CD8-positive, alpha-beta memory T cell (primary cell): ENCODE measurements at regions not wholly inside any gene's neighbourhood (a gene's known extent, or its start where the extent isn't known, plus 50 kb on each side); places are given as distances from the start of the nearest gene placed in this dataset.

Experiments
- CTCF ChIA-PET: fragments of 350-600 bp; sonication (Branson Sonifier 250); formaldehyde crosslinking; loops from one replicate; lab custom pipeline; 2021; ENCODE audit warnings: antibody characterized with exemption; lab: Charles Lee
- POLR2A ChIA-PET: fragments of 350-600 bp; sonication (Branson Sonifier 250); formaldehyde crosslinking; loops from one replicate; lab custom pipeline; 2021; ENCODE audit warnings: antibody characterized with exemption; lab: Charles Lee
- DNase-seq, 5 donors: peaks; one replicate each; pipeline versions ENCODE4 v3.0.0 to v3.0.0-alpha.2; 2020 to 2022; ENCODE audit warnings: mixed read lengths in 1 of 5
- H3K27ac ChIP-seq: one replicate; pipeline ENCODE4 v1.7.0; 2013; ENCODE audit warnings: low read depth, mild to moderate bottlenecking, low read length, moderate library complexity
- H3K27me3 ChIP-seq: 2 replicates; pipeline ENCODE4 v1.7.0; 2013; ENCODE audit warnings: low read length, mild to moderate bottlenecking; ENCODE audit not compliant: insufficient read depth, poor library complexity, severe bottlenecking
- H3K36me3 ChIP-seq: 2 replicates; pipeline ENCODE4 v1.7.0; 2013; ENCODE audit warnings: mild to moderate bottlenecking, low read length, moderate library complexity; ENCODE audit not compliant: insufficient read depth
- H3K4me1 ChIP-seq: 2 replicates; pipeline ENCODE4 v1.7.0; 2013; ENCODE audit warnings: mild to moderate bottlenecking, low read length, moderate library complexity; ENCODE audit not compliant: insufficient read depth
- H3K4me3 ChIP-seq: 2 replicates; pipeline ENCODE4 v1.7.0; 2013; ENCODE audit warnings: mild to moderate bottlenecking, low read length
- H3K9me3 ChIP-seq: 2 replicates; pipeline ENCODE4 v1.7.0; 2013; ENCODE audit warnings: mild to moderate bottlenecking, low read length
- H3K27ac Mint-ChIP-seq, 8 donors: one replicate each; pipeline ENCODE4 v1.8.0; 2020 to 2021; ENCODE audit warnings: mixed read lengths in 8 of 8, mild to moderate bottlenecking in 6 of 8, inconsistent platforms in 3 of 8, moderate library complexity in 3 of 8
- H3K27me3 Mint-ChIP-seq, 2 donors: one replicate each; pipeline ENCODE4 v1.8.0; 2020 to 2021; ENCODE audit warnings: mixed read lengths in 2 of 2, mild to moderate bottlenecking in 1 of 2, moderate library complexity in 1 of 2
- H3K36me3 Mint-ChIP-seq, 3 donors: one replicate each; pipeline ENCODE4 v1.8.0; 2020 to 2021; ENCODE audit warnings: mixed read lengths in 3 of 3, inconsistent platforms in 1 of 3, mild to moderate bottlenecking in 1 of 3
- H3K4me1 Mint-ChIP-seq, 3 donors: one replicate each; pipeline ENCODE4 v1.8.0; 2020 to 2021; ENCODE audit warnings: mixed read lengths in 3 of 3, inconsistent platforms in 1 of 3, mild to moderate bottlenecking in 1 of 3
- H3K4me3 Mint-ChIP-seq, 7 donors: one replicate each; pipeline ENCODE4 v1.8.0; 2020 to 2021; ENCODE audit warnings: mixed read lengths in 7 of 7, mild to moderate bottlenecking in 6 of 7, moderate library complexity in 4 of 7, inconsistent platforms in 2 of 7
- H3K9me3 Mint-ChIP-seq, 5 donors: one replicate each; pipeline ENCODE4 v1.8.0; 2020 to 2022; ENCODE audit warnings: mixed read lengths in 5 of 5, mild to moderate bottlenecking in 3 of 5, moderate library complexity in 2 of 5, inconsistent platforms in 1 of 5

DNA sequence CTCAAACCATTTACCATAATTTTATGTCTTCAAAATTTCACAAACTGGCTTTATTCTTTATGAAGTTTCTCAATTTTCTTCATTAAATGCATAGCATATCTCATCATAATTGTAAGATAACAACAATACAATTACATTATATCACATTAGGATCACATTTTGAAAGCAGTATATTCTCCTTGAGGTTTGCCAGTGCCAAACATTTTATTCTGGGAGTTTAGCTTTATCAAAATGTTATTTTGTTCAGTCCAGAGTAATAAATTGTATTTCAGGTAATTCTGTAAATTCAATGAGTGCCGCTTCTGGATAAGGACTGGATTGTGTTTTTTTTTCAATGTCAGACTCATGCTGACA lies 234.6 kb upstream of the MIR17HG start:
- no peak overlapping the region for H3K4me3 ChIP-seq
- H3K27ac ChIP-seq: no peak overlapping the region
- Mint-ChIP-seq H3K4me1 (no peaks in the 10 kb centered on the region), H3K27ac (no peak overlapping the region), H3K36me3 (no peaks in the 10 kb centered on the region), H3K27me3 (no peaks in the 10 kb centered on the region), H3K4me3 (no peak overlapping the region), H3K9me3 (peaks cover 0 to 2% (median 0%) of the 10 kb centered on the region in 5 donors)
- no peaks in the 10 kb centered on the region for H3K9me3 ChIP-seq
- DNase-seq: no peak
- H3K27me3 ChIP-seq: no peaks in the 10 kb centered on the region
- H3K4me1 ChIP-seq: no peaks in the 10 kb centered on the region
- CTCF ChIA-PET: no interaction called here
- POLR2A ChIA-PET: no interaction called here
- no peaks in the 10 kb centered on the region for H3K36me3 ChIP-seq

- Histone ChIP-seq H3K27me3 (no peaks in the 10 kb centered on the region), H3K4me1 (no peaks in the 10 kb centered on the region), H3K27ac (no peak overlapping the region), H3K9me3 (no peaks in the 10 kb centered on the region), H3K4me3 (no peak overlapping the region), H3K36me3 (no peaks in the 10 kb centered on the region)
- Mint-ChIP-seq H3K27ac (no peak overlapping the region), H3K4me3 (no peak overlapping the region), H3K36me3 (no peaks in the 10 kb centered on the region), H3K27me3 (no peaks in the 10 kb centered on the region), H3K4me1 (no peaks in the 10 kb centered on the region), H3K9me3 (peaks cover 0 to 2% (median 0%) of the 10 kb centered on the region in 5 donors)
- DNase-seq: no peak
- CTCF ChIA-PET: no interaction called here
- POLR2A ChIA-PET: no interaction called here
Observed at GRCh38 chr13:91115776-91116175, 231.7 kb upstream of the MIR17HG start.

GRCh38 chr13:91117351-91117750 lies 230.1 kb upstream of the MIR17HG start:
- Histone ChIP-seq H3K9me3 (no peaks in the 10 kb centered on the region), H3K36me3 (no peaks in the 10 kb centered on the region), H3K4me1 (no peaks in the 10 kb centered on the region), H3K27me3 (no peaks in the 10 kb centered on the region), H3K4me3 (no peak overlapping the region), H3K27ac (no peak overlapping the region)
- ChIA-PET POLR2A (no interaction called here), CTCF (no interaction called here)
- Mint-ChIP-seq H3K36me3 (no peaks in the 10 kb centered on the region), H3K27me3 (no peaks in the 10 kb centered on the region), H3K27ac (no peak overlapping the region), H3K9me3 (no peaks in the 10 kb centered on the region), H3K4me1 (no peaks in the 10 kb centered on the region), H3K4me3 (no peak overlapping the region)
- DNase-seq: no peak

DNA sequence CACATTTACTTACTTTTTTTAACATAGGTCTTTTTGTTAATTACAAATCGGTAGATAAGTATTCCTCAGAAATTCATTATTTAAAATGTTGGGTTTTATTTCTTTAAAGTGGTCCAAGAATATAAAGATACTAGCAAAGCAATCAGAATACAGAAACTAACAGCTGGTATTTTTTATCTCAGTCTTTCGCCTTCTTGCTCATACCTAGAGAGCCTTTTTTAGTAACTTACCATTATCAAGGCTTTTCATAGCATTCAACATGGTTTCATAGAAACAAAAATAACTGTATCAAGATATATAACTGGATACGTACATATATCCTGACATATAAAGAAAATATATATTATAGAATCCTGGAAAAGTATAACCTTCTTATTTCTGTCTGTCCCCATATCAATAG lies 227.8 kb upstream of the MIR17HG start:
- Mint-ChIP-seq H3K4me1 (no peaks in the 10 kb centered on the region), H3K36me3 (no peaks in the 10 kb centered on the region), H3K4me3 (no peak overlapping the region), H3K9me3 (no peaks in the 10 kb centered on the region), H3K27ac (no peak overlapping the region), H3K27me3 (no peaks in the 10 kb centered on the region)
- no peaks in the 10 kb centered on the region for H3K4me1 ChIP-seq
- no peaks in the 10 kb centered on the region for H3K36me3 ChIP-seq
- H3K4me3 ChIP-seq: no peak overlapping the region
- no peaks in the 10 kb centered on the region for H3K9me3 ChIP-seq
- no peak for DNase-seq
- H3K27ac ChIP-seq: no peak overlapping the region
- CTCF ChIA-PET: no interaction called here
- POLR2A ChIA-PET: no interaction called here
- no peaks in the 10 kb centered on the region for H3K27me3 ChIP-seq

GRCh38 chr13:91122766-91123165 lies 224.7 kb upstream of the MIR17HG start:
- no peaks in the 10 kb centered on the region for H3K27me3 Mint-ChIP-seq
- ChIA-PET CTCF (no interaction called here), POLR2A (no interaction called here)
- H3K9me3 Mint-ChIP-seq: no peaks in the 10 kb centered on the region
- Histone ChIP-seq H3K9me3 (no peaks in the 10 kb centered on the region), H3K4me1 (no peaks in the 10 kb centered on the region), H3K4me3 (no peak overlapping the region), H3K36me3 (no peaks in the 10 kb centered on the region), H3K27me3 (no peaks in the 10 kb centered on the region), H3K27ac (no peak overlapping the region)
- H3K4me1 Mint-ChIP-seq: no peaks in the 10 kb centered on the region
- H3K36me3 Mint-ChIP-seq: no peaks in the 10 kb centered on the region
- no peak overlapping the region for H3K27ac Mint-ChIP-seq
- no peak for DNase-seq
- no peak overlapping the region for H3K4me3 Mint-ChIP-seq

DNA sequence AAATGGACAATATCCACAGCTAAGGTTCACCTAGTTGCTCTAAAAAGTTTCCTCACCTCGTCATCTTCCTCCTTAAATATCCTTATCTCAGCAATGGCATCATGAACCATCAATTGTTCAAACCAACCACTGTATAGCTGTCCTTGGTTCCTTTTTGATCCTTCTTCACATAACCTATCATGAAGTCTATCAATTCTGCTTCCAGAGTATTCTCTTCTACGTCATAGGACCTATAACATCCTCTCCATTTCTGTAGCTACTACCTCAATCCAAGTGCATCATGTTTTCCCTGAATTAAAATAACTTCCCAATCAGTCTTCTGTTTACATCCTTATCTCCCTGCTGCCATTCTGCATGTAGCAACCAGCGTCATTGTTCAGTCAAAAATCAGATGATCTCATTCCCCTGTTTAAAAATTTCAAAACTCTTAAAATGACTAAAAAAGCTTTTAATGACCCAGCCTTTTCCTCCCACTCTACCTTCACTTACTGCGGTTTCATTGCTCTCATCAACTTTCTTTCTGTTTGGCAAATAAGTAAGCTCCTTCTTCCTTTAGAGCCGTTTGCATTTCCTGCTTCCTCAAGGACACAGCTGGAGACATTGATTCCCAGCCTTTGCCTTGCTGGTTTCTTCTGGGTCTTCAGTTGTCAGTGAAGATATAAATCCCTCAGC lies 223.9 kb upstream of the MIR17HG start:
- Mint-ChIP-seq H3K27me3 (peaks cover 0 to under 1% of the 10 kb centered on the region in 2 donors), H3K36me3 (no peaks in the 10 kb centered on the region), H3K4me1 (no peaks in the 10 kb centered on the region), H3K4me3 (no peak overlapping the region), H3K9me3 (no peaks in the 10 kb centered on the region), H3K27ac (no peak overlapping the region)
- H3K4me3 ChIP-seq: no peak overlapping the region
- DNase-seq: no peak
- no peaks in the 10 kb centered on the region for H3K27me3 ChIP-seq
- CTCF ChIA-PET: no interaction called here
- no peak overlapping the region for H3K27ac ChIP-seq
- no peaks in the 10 kb centered on the region for H3K36me3 ChIP-seq
- POLR2A ChIA-PET: no interaction called here
- no peaks in the 10 kb centered on the region for H3K9me3 ChIP-seq
- H3K4me1 ChIP-seq: no peaks in the 10 kb centered on the region

- no peaks in the 10 kb centered on the region for H3K36me3 ChIP-seq
- DNase-seq: no peak
- CTCF ChIA-PET: no interaction called here
- H3K27me3 ChIP-seq: no peaks in the 10 kb centered on the region
- H3K4me1 ChIP-seq: no peaks in the 10 kb centered on the region
- H3K27ac ChIP-seq: no peak overlapping the region
- Mint-ChIP-seq H3K27me3 (peaks cover 0 to 12% of the 10 kb centered on the region in 2 donors), H3K9me3 (no peaks in the 10 kb centered on the region), H3K4me1 (no peaks in the 10 kb centered on the region), H3K4me3 (no peak overlapping the region), H3K36me3 (no peaks in the 10 kb centered on the region), H3K27ac (no peak overlapping the region)
- POLR2A ChIA-PET: no interaction called here
- H3K9me3 ChIP-seq: no peaks in the 10 kb centered on the region
- no peak overlapping the region for H3K4me3 ChIP-seq
Observed at GRCh38 chr13:91126806-91127205, 220.7 kb upstream of the MIR17HG start.

DNA sequence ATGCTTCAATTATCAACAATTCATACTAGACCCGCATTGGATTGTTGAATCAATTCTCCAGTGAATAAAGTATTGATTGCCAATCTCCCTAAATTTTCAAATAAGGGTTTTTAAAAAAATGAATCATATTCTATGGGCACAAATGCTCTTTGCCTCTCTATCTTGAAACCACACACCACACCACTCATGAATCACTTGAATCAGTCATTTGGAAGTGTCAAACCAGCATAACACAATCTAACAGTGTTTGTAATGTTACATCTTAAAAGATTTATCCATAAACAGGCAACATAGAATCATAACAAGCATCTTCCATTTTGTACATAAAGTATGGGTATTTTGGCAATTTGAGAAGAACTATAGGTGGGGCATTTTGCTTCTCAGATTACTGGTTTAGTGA lies 219.5 kb upstream of the MIR17HG start:
- no peaks in the 10 kb centered on the region for H3K36me3 Mint-ChIP-seq
- POLR2A ChIA-PET: no interaction called here
- H3K4me1 Mint-ChIP-seq: no peaks in the 10 kb centered on the region
- no peaks in the 10 kb centered on the region for H3K9me3 Mint-ChIP-seq
- Histone ChIP-seq H3K9me3 (no peaks in the 10 kb centered on the region), H3K4me1 (no peaks in the 10 kb centered on the region), H3K27ac (no peak overlapping the region), H3K27me3 (no peaks in the 10 kb centered on the region), H3K36me3 (no peaks in the 10 kb centered on the region), H3K4me3 (no peak overlapping the region)
- no peak overlapping the region for H3K4me3 Mint-ChIP-seq
- no peak overlapping the region for H3K27ac Mint-ChIP-seq
- peaks cover 0 to 12% of the 10 kb centered on the region in 2 donors for H3K27me3 Mint-ChIP-seq
- DNase-seq: no peak
- CTCF ChIA-PET: no interaction called here

DNA sequence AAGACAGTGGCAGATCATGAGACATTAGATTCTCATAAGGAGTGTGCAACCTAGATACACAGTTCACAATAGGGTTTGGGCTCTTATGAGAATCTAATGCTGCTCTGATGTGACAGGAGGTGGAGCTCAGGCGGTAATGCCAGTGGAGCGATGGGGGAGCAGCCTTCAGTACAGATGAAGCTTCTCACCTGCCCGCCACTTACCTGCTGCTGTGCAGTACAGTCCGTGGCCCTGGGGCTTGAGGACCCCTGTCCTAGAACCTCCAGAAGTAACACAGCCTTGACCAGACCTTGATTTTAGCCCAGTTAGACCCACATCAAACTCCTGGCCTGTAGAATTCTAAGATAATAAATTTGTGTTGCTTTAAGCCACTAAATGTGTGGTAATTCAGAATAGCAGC lies 215.1 kb upstream of the MIR17HG start:
- CTCF ChIA-PET: no interaction called here
- no peaks in the 10 kb centered on the region for H3K4me1 ChIP-seq
- Mint-ChIP-seq H3K27me3 (peaks cover 0 to 12% of the 10 kb centered on the region in 2 donors), H3K4me1 (no peaks in the 10 kb centered on the region), H3K27ac (no peak overlapping the region), H3K36me3 (no peaks in the 10 kb centered on the region), H3K4me3 (no peak overlapping the region), H3K9me3 (no peaks in the 10 kb centered on the region)
- no peak for DNase-seq
- H3K27ac ChIP-seq: no peak overlapping the region
- H3K27me3 ChIP-seq: no peaks in the 10 kb centered on the region
- no peak overlapping the region for H3K4me3 ChIP-seq
- POLR2A ChIA-PET: no interaction called here
- H3K36me3 ChIP-seq: no peaks in the 10 kb centered on the region
- H3K9me3 ChIP-seq: no peaks in the 10 kb centered on the region
